ENCODE measurements at regions not wholly inside any gene's neighbourhood (a gene's known extent, or its start where the extent isn't known, plus 50 kb on each side); places are given as distances from the start of the nearest gene placed in this dataset.
A peak's percentile ranks its signal among the peaks of the same experiment; 100 is the strongest.

GRCh38 chr13:90395846-90396245 is 951.6 kb upstream of the MIR17HG start:
- H4K20me1 ChIP-seq (replicated peaks; ENCODE audit: control insufficient read depth, insufficient read depth, low read length): no peaks in the 10 kb centered on the region
- H3K27me3 ChIP-seq (ENCODE audit: control insufficient read depth in 2 of 2, insufficient read depth in 2 of 2, low read length in 2 of 2): no peaks in the 10 kb centered on the region
- no peaks in the 10 kb centered on the region for H3K9me1 ChIP-seq (ENCODE audit: control insufficient read depth, insufficient read depth, low read length)
- 1% methylated on average over 3 of the region's 3 CpGs for WGBS (ENCODE audit: insufficient coverage, low coverage, missing lambda C conversion rate)
- H3K9me3 ChIP-seq (replicated peaks; ENCODE audit: control insufficient read depth, insufficient read depth, low read depth, low read length): no peaks in the 10 kb centered on the region; the same call in 1 of the 2 replicates
- intact Hi-C loops (cut with micrococcal nuclease): no loop called here
- DNase-seq (ENCODE audit: extremely low read depth in 1 of 4, low spot score in 3 of 4) (no peak), FAIRE-seq (no peak), ATAC-seq (no peak)
- H3K4me2 ChIP-seq (ENCODE audit: insufficient read depth, low read length): no peak overlapping the region
- no peak overlapping the region for H3K4me3 ChIP-seq
- H3K27ac ChIP-seq (ENCODE audit: extremely low read depth, low read depth, low read length): no peak overlapping the region
- H3K4me1 ChIP-seq (replicated peaks in 1 of 2; ENCODE audit: control insufficient read depth in 2 of 2, insufficient read depth in 2 of 2, low read length in 2 of 2): no peaks in the 10 kb centered on the region
- POLR2A ChIA-PET: interaction anchor here (0.8 kb wide), 1 partner anchor 10 kb away, joined by 3 read pairs; no protein-coding TSS in a partner anchor
- H2AFZ ChIP-seq (ENCODE audit: low read depth, low read length): no peak overlapping the region
- no peaks in the 10 kb centered on the region for H3K79me2 ChIP-seq (ENCODE audit: control insufficient read depth, insufficient read depth, low read length)
- TF ChIP-seq ZNF311 (CRISPR knock-in tag; IDR thresholded peaks at IDR 0.05): 0 out of 2 replicates have a peak, but pooled peaks have one; percentile 7
- no peak for TF ChIP-seq ZFPM2 (CRISPR knock-in tag; IDR thresholded peaks at IDR 0.05)
- 0 out of 2 replicates have a peak, but pooled peaks have one; percentile 8 for TF ChIP-seq TGIF2 (CRISPR knock-in tag; IDR thresholded peaks at IDR 0.05)
- no peak for TF ChIP-seq CBX3 (IDR thresholded peaks at IDR 0.05; ENCODE audit: borderline replicate concordance in 1 of 2, low read length in 2 of 2)
- no peak for TF ChIP-seq KHSRP (IDR thresholded peaks at IDR 0.05)
- 0 out of 2 replicates have a peak, but pooled peaks have one; percentile 2 for TF ChIP-seq PHF8 (IDR thresholded peaks at IDR 0.05; ENCODE audit: borderline replicate concordance, low read length)
- TF ChIP-seq ZNF274 (IDR thresholded peaks at IDR 0.05; ENCODE audit: borderline replicate concordance, low read depth, low read length): no peak
- no peak for TF ChIP-seq SNIP1 (IDR thresholded peaks at IDR 0.05; ENCODE audit: low read depth)
- TF ChIP-seq ZNF75A (CRISPR knock-in tag; IDR thresholded peaks at IDR 0.05): no peak
- CTCF ChIA-PET (ENCODE audit: low intra/inter-chr PET ratio): no interaction called here
- no peaks in the 10 kb centered on the region for H3K36me3 ChIP-seq (ENCODE audit: control insufficient read depth, insufficient read depth, low read length)
- H3K9ac ChIP-seq (ENCODE audit: insufficient read depth in 1 of 2, low read depth in 2 of 2, low read length in 2 of 2): no peak overlapping the region
- BruUV-seq (replicated peaks): no TSS peak
- in situ Hi-C loops (cut with MboI): no loop called here

Data from K562 (cell line).